NCI-H748 (cell line): ENCODE measurements at regions not wholly inside any gene's neighbourhood (a gene's known extent, or its start where the extent isn't known, plus 50 kb on each side); places are given as distances from the start of the nearest gene placed in this dataset.

Experiments
- DNase-seq: peaks from one replicate; lab custom pipeline; 2025; ENCODE audit not compliant: unreplicated experiment; lab: John Stamatoyannopoulos, UW

DNA sequence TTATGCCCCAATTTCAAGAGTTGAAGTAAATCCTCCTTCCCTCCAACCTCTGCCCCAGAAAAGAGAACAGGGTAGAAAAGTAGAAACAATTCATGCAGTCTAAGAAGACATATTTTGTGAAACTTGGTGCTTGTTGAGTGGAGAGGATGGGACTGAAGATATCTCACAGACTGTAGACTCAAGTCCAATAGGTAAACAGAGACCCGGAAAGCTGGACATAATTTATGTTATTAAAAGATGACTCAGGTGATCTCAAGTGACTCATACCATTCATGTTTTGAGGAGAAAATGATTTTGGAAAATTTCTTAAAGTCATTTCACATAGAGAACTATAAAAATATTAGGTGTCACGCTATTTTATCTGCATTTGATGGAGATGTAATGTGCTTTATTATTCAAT is 203.1 kb upstream of the SOX9 start:
- DNase-seq: no peak

DNA sequence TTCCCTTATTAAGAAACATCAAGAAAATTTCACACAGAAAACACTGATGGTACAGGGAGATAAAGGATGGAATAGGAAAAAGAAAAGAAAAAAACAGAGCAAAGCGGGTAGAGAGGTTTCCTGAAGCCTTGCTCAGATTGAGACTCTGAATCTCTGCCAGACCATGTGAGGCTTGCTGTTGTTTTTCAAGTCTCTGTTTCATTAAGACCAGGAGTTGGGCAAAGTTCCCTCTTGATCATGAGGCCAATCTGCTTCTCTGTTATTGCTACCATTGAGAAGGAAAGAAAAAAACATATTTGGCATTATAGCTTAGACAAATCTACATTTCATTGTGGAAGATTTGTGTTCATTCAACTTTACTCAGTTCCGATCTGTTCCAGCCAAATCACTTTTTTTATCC is 201.6 kb upstream of the SOX9 start:
- no peak for DNase-seq

GRCh38 chr17:71919896-71920295 is 200.9 kb upstream of the SOX9 start:
- DNase-seq: no peak

DNA sequence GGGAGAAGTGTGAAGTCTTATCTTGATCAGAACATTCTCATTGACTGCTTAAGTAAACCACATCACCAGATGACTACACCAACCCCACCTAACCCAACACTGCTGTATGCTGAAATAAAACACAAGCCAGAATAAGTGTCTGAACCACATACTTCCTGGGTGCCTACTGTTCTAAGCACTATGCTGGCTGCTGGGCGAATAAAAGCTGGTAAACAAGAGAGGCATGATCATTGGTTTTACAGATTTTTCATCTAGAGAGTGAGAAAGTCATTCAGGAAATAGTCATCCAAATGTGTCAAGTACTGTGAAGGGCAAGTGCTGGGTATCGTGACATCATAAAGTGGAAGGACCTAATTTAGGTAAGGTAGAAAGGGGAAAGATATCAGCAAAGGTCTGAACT is 199.0 kb upstream of the SOX9 start:
- DNase-seq: no peak

GRCh38 chr17:71922439-71922838 is 198.4 kb upstream of the SOX9 start:
- DNase-seq: no peak

GRCh38 chr17:71926746-71927398 is 193.9 kb upstream of the SOX9 start:
- DNase-seq: peak; percentile 20

DNA sequence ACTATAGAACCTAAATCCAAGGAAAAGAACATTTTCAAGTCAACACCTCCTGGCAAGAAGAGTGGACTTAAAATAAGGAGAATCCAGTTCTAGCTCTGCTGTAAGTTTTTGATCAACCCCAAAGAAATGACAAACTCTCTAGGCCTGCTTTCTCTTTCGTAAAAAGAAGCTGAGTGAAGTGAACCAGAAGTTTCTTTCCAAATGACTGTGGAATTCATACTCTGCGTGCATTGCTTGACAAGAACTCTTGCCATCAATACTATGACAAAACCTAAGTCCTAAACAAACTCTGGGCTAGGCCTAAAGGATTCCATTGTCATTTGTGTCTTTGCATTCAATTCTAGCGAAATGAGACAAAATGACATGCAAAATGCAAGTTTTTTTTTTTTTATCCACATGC is 187.5 kb upstream of the SOX9 start:
- no peak for DNase-seq

GRCh38 chr17:71934520-71934919 is 186.3 kb upstream of the SOX9 start:
- no peak for DNase-seq

- DNase-seq: peak; percentile 12
These were observed 185.5 kb upstream of the SOX9 start for GRCh38 chr17:71935341-71935740.

GRCh38 chr17:71936977-71937376 is 183.8 kb upstream of the SOX9 start:
- DNase-seq: no peak

DNA sequence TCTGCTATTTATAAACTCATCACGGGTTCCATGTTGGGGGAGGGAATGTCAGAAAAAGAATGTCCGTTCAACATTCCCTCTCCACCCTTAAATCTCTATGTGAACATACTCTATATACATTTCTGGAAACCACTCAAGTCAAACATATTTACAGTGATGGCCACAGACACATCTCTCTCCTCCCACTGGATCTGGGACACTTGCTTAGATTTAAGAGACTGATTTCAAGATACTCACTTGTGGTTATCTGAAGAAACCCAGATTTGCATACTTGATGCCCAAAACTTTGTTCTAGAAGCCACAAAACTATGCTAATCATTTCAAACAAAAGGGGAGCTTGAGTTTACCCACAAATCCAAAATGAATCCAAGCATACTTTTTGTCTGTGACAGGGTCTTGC is 182.9 kb upstream of the SOX9 start:
- no peak for DNase-seq

DNA sequence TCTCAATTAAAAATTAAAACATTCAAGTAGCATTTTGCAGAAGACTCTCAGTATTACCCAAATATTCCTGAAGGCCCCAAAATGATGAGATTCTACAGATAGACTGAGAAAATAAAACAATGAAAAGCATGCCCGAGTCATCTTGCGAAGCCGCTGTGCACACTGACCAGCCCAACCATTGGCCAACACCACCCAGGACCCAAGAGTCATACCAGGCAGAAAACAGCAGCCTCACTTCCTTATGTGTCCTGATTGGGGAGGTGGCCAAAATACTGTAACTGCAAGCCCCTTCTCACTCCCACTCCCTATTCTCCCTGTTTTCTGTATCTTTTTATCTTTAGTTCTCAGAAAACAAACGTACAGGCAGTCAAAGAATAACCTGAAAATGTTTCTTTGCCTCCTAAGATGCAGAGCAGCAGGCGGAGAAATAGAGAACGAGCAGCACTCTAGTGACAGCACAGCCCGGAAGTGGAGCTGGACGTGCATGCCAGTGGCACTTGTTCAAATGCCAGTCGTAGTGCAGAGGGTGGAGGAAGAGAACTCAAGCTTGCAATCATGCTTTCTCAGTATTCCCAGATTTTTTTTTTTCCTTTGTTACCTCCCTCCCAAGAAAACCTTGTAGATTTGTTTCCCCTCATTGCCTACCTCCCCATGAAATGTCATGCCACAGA is 182.3 kb upstream of the SOX9 start:
- DNase-seq: no peak

DNA sequence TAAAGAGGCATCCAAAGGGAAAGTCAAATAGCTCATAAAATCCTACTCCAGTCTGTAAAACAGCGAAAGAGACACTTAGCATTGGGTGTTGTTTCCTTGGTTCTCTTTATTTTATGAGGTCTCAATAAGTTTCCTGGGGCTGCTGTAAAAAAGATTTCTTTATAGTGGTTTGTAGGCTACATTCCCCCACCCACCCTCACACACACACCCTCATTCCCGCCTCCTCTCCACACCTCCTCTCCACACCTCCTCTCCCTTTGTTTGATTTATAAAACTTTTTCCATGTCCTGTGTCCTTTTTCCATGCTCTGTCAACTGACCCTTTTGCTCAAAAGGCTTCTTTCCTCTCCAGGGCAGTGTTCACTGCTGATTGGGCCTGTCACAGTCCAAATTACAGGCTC is 178.9 kb upstream of the SOX9 start:
- DNase-seq: no peak

- no peak for DNase-seq
These were observed 178.2 kb upstream of the SOX9 start for GRCh38 chr17:71942626-71943025.

- DNase-seq: no peak
These were observed 172.0 kb upstream of the SOX9 start for GRCh38 chr17:71948703-71949422.

- peak; percentile 38 for DNase-seq
These were observed 161.7 kb upstream of the SOX9 start for GRCh38 chr17:71959154-71959553.

DNA sequence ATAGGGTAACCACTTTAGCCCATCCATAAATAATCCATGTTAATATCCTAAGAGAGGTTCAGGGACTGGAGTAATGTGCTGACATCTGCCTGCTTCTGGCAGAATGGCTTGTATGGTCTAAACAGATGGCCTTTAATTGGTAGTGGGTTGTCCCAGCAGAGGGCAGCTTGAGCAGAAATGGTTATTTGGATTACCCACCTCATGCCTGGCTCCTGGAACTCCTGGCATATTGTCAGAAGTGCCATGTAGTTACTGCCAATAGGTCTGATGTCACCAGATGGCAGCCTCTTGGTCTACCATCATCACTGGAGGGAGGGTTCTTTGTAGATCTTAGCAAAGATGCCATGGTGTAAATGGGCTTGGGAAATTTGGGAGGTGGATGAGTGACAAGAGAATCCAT is 157.5 kb upstream of the SOX9 start:
- no peak for DNase-seq

DNA sequence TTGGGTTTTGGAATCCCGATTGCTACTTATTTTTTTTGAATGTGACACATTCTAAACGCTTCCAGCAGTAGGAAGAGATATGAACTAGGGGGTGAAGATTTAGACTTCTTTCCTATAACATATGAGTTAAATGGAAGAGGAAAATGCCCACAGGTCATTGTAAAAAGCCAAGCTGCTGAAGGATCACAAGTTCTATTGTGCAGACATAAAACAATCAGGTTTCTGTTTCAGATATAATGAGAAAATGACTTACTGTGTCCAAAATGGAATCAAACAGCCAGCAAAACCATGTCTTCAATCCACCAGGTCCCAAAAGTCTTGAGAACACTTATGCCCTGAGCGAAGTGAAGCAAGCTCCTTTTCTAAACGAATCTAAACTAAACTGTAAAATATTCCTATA is 157.0 kb upstream of the SOX9 start:
- DNase-seq: no peak

DNA sequence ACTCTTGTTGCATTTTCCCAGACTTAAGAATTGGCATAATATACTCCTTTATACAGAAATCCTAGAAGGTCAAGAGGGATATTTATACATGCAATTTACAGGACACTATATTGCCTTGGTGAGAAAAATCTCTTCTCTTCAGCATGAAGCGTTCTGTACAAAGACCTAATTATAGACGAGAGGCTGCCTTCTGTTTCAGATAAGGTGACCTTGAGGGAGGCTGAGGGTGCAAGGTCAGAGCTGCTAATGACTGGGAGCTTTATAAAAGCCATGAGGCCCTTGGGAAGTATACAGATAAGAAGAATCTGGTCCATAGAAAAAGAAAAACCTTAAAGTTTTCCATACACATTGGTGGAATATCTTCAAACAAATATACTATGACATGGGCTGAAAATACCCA is 156.3 kb upstream of the SOX9 start:
- no peak for DNase-seq

DNA sequence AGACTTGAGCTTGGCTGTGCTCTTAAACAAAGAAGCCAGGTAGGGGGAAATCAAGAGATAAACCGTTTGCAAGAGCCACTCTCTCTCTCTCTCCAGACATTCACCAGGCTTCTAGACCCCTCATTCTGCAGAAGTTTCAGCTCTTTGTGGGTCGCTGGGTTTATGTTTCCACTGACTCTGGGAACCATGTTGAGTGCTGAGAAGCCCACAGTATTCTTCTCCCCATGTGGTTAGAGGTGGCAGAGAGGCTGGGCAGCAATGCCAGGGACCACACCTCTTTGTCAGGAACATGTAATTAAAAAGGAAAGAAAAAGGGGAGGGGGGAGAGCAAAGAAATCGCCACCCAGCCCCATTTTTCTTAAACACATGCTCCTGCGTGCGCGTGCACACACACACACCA is 154.8 kb upstream of the SOX9 start:
- DNase-seq: no peak

GRCh38 chr17:71966459-71967313 is 154.1 kb upstream of the SOX9 start:
- DNase-seq: no peak

DNA sequence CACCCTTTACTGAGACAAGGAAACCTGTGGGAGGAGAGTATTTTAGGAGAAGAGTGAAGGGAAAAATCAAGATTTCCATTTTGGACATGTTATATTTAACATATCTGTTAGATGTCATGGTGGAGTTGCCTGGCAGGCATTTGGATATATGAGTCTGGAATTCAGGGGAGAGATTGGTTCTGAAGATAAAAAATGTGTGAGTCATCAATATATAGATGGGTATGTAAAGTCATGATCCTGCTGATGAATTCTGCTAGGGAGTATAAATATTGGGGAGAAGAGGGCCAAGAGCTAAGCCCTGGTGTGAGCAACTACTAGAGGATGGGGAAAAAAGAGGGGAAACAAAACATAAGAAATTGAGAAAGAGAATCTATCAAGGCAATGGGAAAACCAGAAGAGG is 151.3 kb upstream of the SOX9 start:
- no peak for DNase-seq
